OCI-LY7 (cell line): ENCODE measurements at regions not wholly inside any gene's neighbourhood (a gene's known extent, or its start where the extent isn't known, plus 50 kb on each side); places are given as distances from the start of the nearest gene placed in this dataset.

Experiments used
- BruUV-seq: library from RNA; stranded (reverse); fragments of 400-500 nt; replicated peaks from 2 replicates; lab custom pipeline; 2021; lab: Mats Ljungman, UMichigan
- CTCF ChIA-PET: fragments of 300-600 bp; sonication (Branson Sonifier 250); formaldehyde crosslinking; loops from one replicate; lab custom pipeline; 2022; ENCODE audit warnings: antibody characterized with exemption; ENCODE audit not compliant: unreplicated experiment; lab: Charles Lee
- POLR2A ChIA-PET: fragments of 300-600 bp; sonication (Branson Sonifier 250); formaldehyde crosslinking; loops from one replicate; lab custom pipeline; 2022; ENCODE audit warnings: antibody characterized with exemption; lab: Charles Lee
- DNase-seq: peaks from one replicate; pipeline ENCODE4 v3.0.0-alpha.2; 2015; ENCODE audit warnings: low spot score
- H2AFZ ChIP-seq: fragments of 200-600 bp; sonication (generic), shearing (Covaris generic); 2 replicates; pipeline ENCODE4 v1.6.1; 2014; ENCODE audit warnings: mild to moderate bottlenecking, antibody characterized with exemption, low read length, moderate library complexity
- H3K27ac ChIP-seq: fragments of 200-600 bp; sonication (generic); 2 replicates; pipeline ENCODE4 v1.5.1; 2014; ENCODE audit warnings: mixed run types, low read depth, mild to moderate bottlenecking, moderate library complexity, low read length, inconsistent platforms; ENCODE audit not compliant: poor library complexity, severe bottlenecking
- H3K36me3 ChIP-seq: fragments of 200-600 bp; sonication (generic); 2 replicates; pipeline ENCODE4 v1.6.1; 2014; ENCODE audit warnings: mild to moderate bottlenecking, antibody characterized with exemption, low read length, moderate library complexity, mixed read lengths; ENCODE audit not compliant: insufficient read depth
- H3K4me1 ChIP-seq: fragments of 200-600 bp; sonication (generic); 2 replicates; pipeline ENCODE4 v1.5.1; 2014; ENCODE audit warnings: mild to moderate bottlenecking, low read length; ENCODE audit not compliant: insufficient read depth, poor library complexity, severe bottlenecking
- H3K4me2 ChIP-seq: fragments of 200-600 bp; sonication (generic); 2 replicates; pipeline ENCODE4 v1.6.1; 2014; ENCODE audit warnings: mild to moderate bottlenecking, low read length
- H3K4me3 ChIP-seq: fragments of 200-600 bp; sonication (generic); 2 replicates; pipeline ENCODE4 v1.5.1; 2014; ENCODE audit warnings: mild to moderate bottlenecking, low read depth, low read length; ENCODE audit not compliant: poor library complexity, severe bottlenecking
- H3K79me2 ChIP-seq: fragments of 200-600 bp; sonication (generic); 2 replicates; pipeline ENCODE4 v1.6.1; 2016; ENCODE audit warnings: low read depth, mild to moderate bottlenecking, low read length, moderate library complexity, mixed read lengths; ENCODE audit not compliant: insufficient read depth
- H3K9me2 ChIP-seq: fragments of 200-600 bp; sonication (generic); 2 replicates; pipeline ENCODE4 v1.6.1; 2016; ENCODE audit warnings: mild to moderate bottlenecking, low read length, mixed read lengths; ENCODE audit not compliant: insufficient read depth
- H3K9me3 ChIP-seq: fragments of 200-600 bp; sonication (generic); 2 replicates; pipeline ENCODE4 v1.6.1; 2014; ENCODE audit warnings: mild to moderate bottlenecking, mixed run types, low read length, mixed read lengths
- H4K20me1 ChIP-seq: fragments of 200-600 bp; sonication (generic); 2 replicates; pipeline ENCODE4 v1.6.1; 2014; ENCODE audit warnings: mild to moderate bottlenecking, antibody characterized with exemption, low read length, moderate library complexity, mixed read lengths; ENCODE audit not compliant: insufficient read depth
- EZH2phosphoT487 ChIP-seq: fragments of 200-600 bp; sonication (generic); IDR thresholded peaks from 2 replicates; pipeline ENCODE4 v1.6.1; 2018; ENCODE audit warnings: low read depth, borderline replicate concordance, mild to moderate bottlenecking, mixed run types, antibody characterized with exemption, low read length, moderate library complexity, mixed read lengths
- intact Hi-C: fragments of 100-400 bp; cut with micrococcal nuclease; formaldehyde crosslinking; loops from one replicate; pipeline ENCODE4 v1.10.0; 2022; ENCODE audit not compliant: unreplicated experiment
- TF ChIP-seq, protein P1 (sequence below): fragments of 200-600 bp; sonication (generic); conservative IDR thresholded peaks from 2 replicates; pipeline ENCODE4 v1.5.1; 2014; ENCODE audit warnings: mild to moderate bottlenecking, antibody characterized with exemption, low read length, moderate library complexity, mixed read lengths

DNA sequence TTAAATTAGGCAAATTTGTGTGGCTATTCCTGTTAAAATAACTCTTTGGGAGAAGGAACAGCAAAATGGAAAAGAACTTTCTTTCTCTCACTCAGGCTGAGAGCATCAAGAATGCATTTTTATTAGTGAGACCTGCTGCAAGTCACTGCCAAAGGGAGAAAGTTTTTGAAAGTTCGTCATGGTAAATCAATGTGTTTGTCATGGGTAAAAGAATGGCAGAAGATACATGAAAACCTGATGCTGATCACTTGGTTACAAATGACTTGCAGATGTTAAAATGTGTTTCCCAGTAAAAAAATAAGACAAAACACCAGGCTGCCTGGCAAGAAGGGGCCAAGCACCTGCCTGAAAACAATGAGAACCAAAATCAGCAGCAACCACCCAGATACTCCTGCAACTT lies 484.7 kb upstream of the NRP1 start:
- CTCF ChIA-PET, result no interaction called here
- H3K36me3 ChIP-seq, result no peaks in the 10 kb centered on the region
- no peaks in the 10 kb centered on the region for H3K9me3 ChIP-seq
- intact Hi-C loops, result no loop called here
- no peak overlapping the region for H3K4me2 ChIP-seq
- no peaks in the 10 kb centered on the region for H4K20me1 ChIP-seq
- no peak overlapping the region for H2AFZ ChIP-seq
- no TSS peak for BruUV-seq
- POLR2A ChIA-PET, result no interaction called here
- no peak overlapping the region for H3K27ac ChIP-seq
- TF ChIP-seq EZH2phosphoT487, result no peak
- no peaks in the 10 kb centered on the region for H3K79me2 ChIP-seq
- no peak overlapping the region for H3K4me3 ChIP-seq
- no peaks in the 10 kb centered on the region for H3K9me2 ChIP-seq
- no peaks in the 10 kb centered on the region for H3K4me1 ChIP-seq
- no peak for DNase-seq

DNA sequence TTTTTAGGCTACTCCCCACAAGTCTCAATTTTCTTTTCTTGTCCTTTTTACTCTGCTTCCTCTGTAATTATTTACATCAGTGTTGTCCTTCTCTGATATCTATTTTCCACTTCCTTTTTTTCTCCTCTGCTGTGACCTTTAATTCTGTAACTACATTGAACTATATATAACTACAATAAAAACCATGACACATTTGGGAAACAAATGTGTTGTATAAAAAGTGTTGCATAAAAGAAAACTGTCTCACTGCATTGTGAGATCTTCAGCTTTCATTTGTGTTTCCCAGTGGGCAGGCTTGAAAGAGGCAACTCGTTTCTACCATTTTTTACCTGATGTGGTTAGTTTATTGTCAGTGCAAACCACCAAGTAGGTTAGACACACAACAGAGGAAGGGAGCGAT lies 483.9 kb upstream of the NRP1 start:
- no TSS peak for BruUV-seq
- Histone ChIP-seq H3K4me2 (no peak overlapping the region), H3K27ac (no peak overlapping the region), H3K4me3 (no peak overlapping the region), H3K9me2 (no peaks in the 10 kb centered on the region), H3K9me3 (no peaks in the 10 kb centered on the region), H3K4me1 (no peaks in the 10 kb centered on the region), H3K36me3 (no peaks in the 10 kb centered on the region), H4K20me1 (no peaks in the 10 kb centered on the region), H2AFZ (no peak overlapping the region), H3K79me2 (no peaks in the 10 kb centered on the region)
- POLR2A ChIA-PET, result no interaction called here
- intact Hi-C loops, result no loop called here
- CTCF ChIA-PET, result no interaction called here
- DNase-seq, result no peak
- no peak for TF ChIP-seq EZH2phosphoT487
- TF ChIP-seq, protein P1, sequence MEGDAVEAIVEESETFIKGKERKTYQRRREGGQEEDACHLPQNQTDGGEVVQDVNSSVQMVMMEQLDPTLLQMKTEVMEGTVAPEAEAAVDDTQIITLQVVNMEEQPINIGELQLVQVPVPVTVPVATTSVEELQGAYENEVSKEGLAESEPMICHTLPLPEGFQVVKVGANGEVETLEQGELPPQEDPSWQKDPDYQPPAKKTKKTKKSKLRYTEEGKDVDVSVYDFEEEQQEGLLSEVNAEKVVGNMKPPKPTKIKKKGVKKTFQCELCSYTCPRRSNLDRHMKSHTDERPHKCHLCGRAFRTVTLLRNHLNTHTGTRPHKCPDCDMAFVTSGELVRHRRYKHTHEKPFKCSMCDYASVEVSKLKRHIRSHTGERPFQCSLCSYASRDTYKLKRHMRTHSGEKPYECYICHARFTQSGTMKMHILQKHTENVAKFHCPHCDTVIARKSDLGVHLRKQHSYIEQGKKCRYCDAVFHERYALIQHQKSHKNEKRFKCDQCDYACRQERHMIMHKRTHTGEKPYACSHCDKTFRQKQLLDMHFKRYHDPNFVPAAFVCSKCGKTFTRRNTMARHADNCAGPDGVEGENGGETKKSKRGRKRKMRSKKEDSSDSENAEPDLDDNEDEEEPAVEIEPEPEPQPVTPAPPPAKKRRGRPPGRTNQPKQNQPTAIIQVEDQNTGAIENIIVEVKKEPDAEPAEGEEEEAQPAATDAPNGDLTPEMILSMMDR, result no peak

DNA sequence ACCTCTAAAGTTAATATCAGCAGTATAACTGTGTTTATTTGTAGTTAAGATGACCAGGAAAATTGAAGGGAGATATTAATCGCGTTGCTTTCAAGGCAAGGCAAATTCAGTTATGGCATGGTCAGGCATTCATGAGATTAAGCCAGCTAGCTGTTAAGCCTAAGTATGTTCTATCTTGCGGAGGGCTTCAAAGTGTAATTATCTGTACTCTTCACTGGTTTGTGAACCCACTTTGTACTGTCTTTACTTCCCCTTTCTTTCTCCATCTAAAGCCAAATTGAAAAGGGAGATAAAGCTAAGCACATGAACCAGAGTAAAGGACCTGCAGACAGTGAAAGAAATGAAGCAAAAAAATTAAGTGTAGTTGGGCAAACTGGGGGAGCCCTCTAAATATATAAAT lies 483.1 kb upstream of the NRP1 start:
- Histone ChIP-seq H3K4me3 (no peak overlapping the region), H3K27ac (no peak overlapping the region), H3K9me2 (no peaks in the 10 kb centered on the region), H3K4me2 (no peak overlapping the region), H3K9me3 (no peaks in the 10 kb centered on the region), H3K36me3 (no peaks in the 10 kb centered on the region), H4K20me1 (no peaks in the 10 kb centered on the region), H2AFZ (no peak overlapping the region), H3K79me2 (no peaks in the 10 kb centered on the region), H3K4me1 (no peaks in the 10 kb centered on the region)
- ChIA-PET POLR2A (no interaction called here), CTCF (no interaction called here)
- DNase-seq, result no peak
- TF ChIP-seq EZH2phosphoT487, result no peak
- TF ChIP-seq, protein P1, result no peak
- no TSS peak for BruUV-seq
- intact Hi-C loops, result no loop called here
